ENCODE measurements at regions not wholly inside any gene's neighbourhood (a gene's known extent, or its start where the extent isn't known, plus 50 kb on each side); places are given as distances from the start of the nearest gene placed in this dataset.

- no peak overlapping the region for H3K27ac Mint-ChIP-seq
- Histone ChIP-seq H3K4me3 (ENCODE audit: low read length) (no peak overlapping the region), H3K36me3 (ENCODE audit: insufficient read depth, low read length) (no peaks in the 10 kb centered on the region), H3K27me3 (ENCODE audit: control insufficient read depth in 1 of 2, insufficient read depth in 2 of 2, low read length in 2 of 2) (no peaks in the 10 kb centered on the region), H3K4me1 (ENCODE audit: insufficient read depth, low read length) (peaks cover 8% of the 10 kb centered on the region), H3K27ac (ENCODE audit: low read depth in 1 of 2, low read length in 2 of 2) (no peak overlapping the region), H3K9me3 (ENCODE audit: control insufficient read depth in 1 of 2, insufficient read depth in 1 of 2, low read length in 2 of 2) (no peaks in the 10 kb centered on the region)
- TF ChIP-seq CTCF (IDR thresholded peaks at IDR 0.05) = no peak
- CTCF ChIA-PET = no interaction called here
- no peak for ATAC-seq (ENCODE audit: poor library complexity)
- no peaks in the 10 kb centered on the region for H3K27me3 Mint-ChIP-seq
- H3K36me3 Mint-ChIP-seq (ENCODE audit: low read depth) = no peaks in the 10 kb centered on the region
- H3K4me3 Mint-ChIP-seq = no peak overlapping the region
- intact Hi-C loops (cut with DNase I, micrococcal nuclease) = loop anchor here in 1 of 2 experiments (10.0 kb wide), 1 partner anchor 1628 kb away; no protein-coding TSS in a partner anchor
- H3K4me1 Mint-ChIP-seq (ENCODE audit: low read depth) = peaks cover 21% of the 10 kb centered on the region
- no peaks in the 10 kb centered on the region for H3K9me3 Mint-ChIP-seq
- no peak for DNase-seq
- POLR2A ChIA-PET = no interaction called here
These were observed 220.6 kb upstream of the SLC30A5 start for GRCh38 chr5:68873198-68873597.

GRCh38 chr5:68875351-68875750, 218.5 kb upstream of the SLC30A5 start:
- no peak overlapping the region for H3K4me3 ChIP-seq (ENCODE audit: low read length)
- no peak for TF ChIP-seq CTCF (IDR thresholded peaks at IDR 0.05)
- H3K4me3 Mint-ChIP-seq = peak overlapping the region; percentile 9
- no peaks in the 10 kb centered on the region for H3K36me3 Mint-ChIP-seq (ENCODE audit: low read depth)
- no peak overlapping the region for H3K27ac ChIP-seq (ENCODE audit: low read depth in 1 of 2, low read length in 2 of 2)
- DNase-seq (peak; percentile 19 to 69 (median 47)), ATAC-seq (ENCODE audit: poor library complexity) (peak; percentile 94)
- intact Hi-C loops (cut with DNase I, micrococcal nuclease) = loop anchor here in 1 of 2 experiments (10.0 kb wide), 1 partner anchor 1631 kb away; no protein-coding TSS in a partner anchor
- no peaks in the 10 kb centered on the region for H3K36me3 ChIP-seq (ENCODE audit: insufficient read depth, low read length)
- no peaks in the 10 kb centered on the region for H3K27me3 ChIP-seq (ENCODE audit: control insufficient read depth in 1 of 2, insufficient read depth in 2 of 2, low read length in 2 of 2)
- POLR2A ChIA-PET = interaction anchor here (0.6 to 1.4 kb wide), 3 partner anchors 9 to 163 kb away, joined by 3 to 9 read pairs (median 6); no protein-coding TSS in a partner anchor
- no peaks in the 10 kb centered on the region for H3K27me3 Mint-ChIP-seq
- H3K4me1 Mint-ChIP-seq (ENCODE audit: low read depth) = peaks cover 21% of the 10 kb centered on the region
- peak overlapping the region; percentile 65 for H3K27ac Mint-ChIP-seq
- H3K4me1 ChIP-seq (ENCODE audit: insufficient read depth, low read length) = peaks cover 8% of the 10 kb centered on the region
- no peaks in the 10 kb centered on the region for H3K9me3 Mint-ChIP-seq
- H3K9me3 ChIP-seq (ENCODE audit: control insufficient read depth in 1 of 2, insufficient read depth in 1 of 2, low read length in 2 of 2) = no peaks in the 10 kb centered on the region
- CTCF ChIA-PET = no interaction called here

- CTCF ChIA-PET = interaction anchor here (0.6 kb wide), 1 partner anchor 685 kb away, joined by 3 read pairs; no protein-coding TSS in a partner anchor
- H3K27me3 Mint-ChIP-seq = no peaks in the 10 kb centered on the region
- H3K4me1 ChIP-seq (ENCODE audit: insufficient read depth, low read length) = peaks cover 11% of the 10 kb centered on the region
- no peak overlapping the region for H3K4me3 Mint-ChIP-seq
- H3K9me3 ChIP-seq (ENCODE audit: control insufficient read depth in 1 of 2, insufficient read depth in 1 of 2, low read length in 2 of 2) = no peaks in the 10 kb centered on the region
- intact Hi-C loops (cut with DNase I, micrococcal nuclease) = loop anchor here (10.0 kb wide), 1 partner anchor 599 kb away; no protein-coding TSS in a partner anchor
- POLR2A ChIA-PET = interaction anchor here (1.8 to 2.7 kb wide), 2 partner anchors 8 to 11 kb away, joined by 9 to 24 read pairs; no protein-coding TSS in a partner anchor
- no peaks in the 10 kb centered on the region for H3K9me3 Mint-ChIP-seq
- no peak overlapping the region for H3K4me3 ChIP-seq (ENCODE audit: low read length)
- ATAC-seq (ENCODE audit: poor library complexity) (no peak), DNase-seq (no peak)
- TF ChIP-seq CTCF (IDR thresholded peaks at IDR 0.05) = no peak
- peaks cover 40% of the 10 kb centered on the region for H3K4me1 Mint-ChIP-seq (ENCODE audit: low read depth)
- no peaks in the 10 kb centered on the region for H3K27me3 ChIP-seq (ENCODE audit: control insufficient read depth in 1 of 2, insufficient read depth in 2 of 2, low read length in 2 of 2)
- H3K27ac Mint-ChIP-seq = no peak overlapping the region
- no peak overlapping the region for H3K27ac ChIP-seq (ENCODE audit: low read depth in 1 of 2, low read length in 2 of 2)
- H3K36me3 Mint-ChIP-seq (ENCODE audit: low read depth) = no peaks in the 10 kb centered on the region
- no peaks in the 10 kb centered on the region for H3K36me3 ChIP-seq (ENCODE audit: insufficient read depth, low read length)
These were observed 210.4 kb upstream of the SLC30A5 start for GRCh38 chr5:68883436-68883835.

All from CD4-positive, alpha-beta T cell (primary cell).